ENCODE measurements at regions not wholly inside any gene's neighbourhood (a gene's known extent, or its start where the extent isn't known, plus 50 kb on each side); places are given as distances from the start of the nearest gene placed in this dataset.

GRCh38 chr4:17250591-17250990, 261.3 kb downstream of the QDPR start:
- no peak for TF ChIP-seq CTCF (conservative IDR thresholded peaks at IDR 0.05 in 1 of 2, IDR thresholded peaks at IDR 0.05 in 1 of 2; ENCODE audit: low read depth in 1 of 2, low read length in 2 of 2)
- TF ChIP-seq EZH2 (IDR thresholded peaks at IDR 0.05; ENCODE audit: low read length, missing control alignments): no peak
